HG03095 (cell line): ENCODE measurements at regions not wholly inside any gene's neighbourhood (a gene's known extent, or its start where the extent isn't known, plus 50 kb on each side); places are given as distances from the start of the nearest gene placed in this dataset.
"Not testable (repeated sequence)": the region's sequence is repeated elsewhere in the genome, so short reads cannot be mapped to it uniquely, and the experiment has no call there.

Experiments used
- ATAC-seq: cut with Tn5 transposase; IDR thresholded peaks from one replicate; pipeline ENCODE4 v1.9.1; 2021; ENCODE audit warnings: moderate library complexity; ENCODE audit not compliant: unreplicated experiment

DNA sequence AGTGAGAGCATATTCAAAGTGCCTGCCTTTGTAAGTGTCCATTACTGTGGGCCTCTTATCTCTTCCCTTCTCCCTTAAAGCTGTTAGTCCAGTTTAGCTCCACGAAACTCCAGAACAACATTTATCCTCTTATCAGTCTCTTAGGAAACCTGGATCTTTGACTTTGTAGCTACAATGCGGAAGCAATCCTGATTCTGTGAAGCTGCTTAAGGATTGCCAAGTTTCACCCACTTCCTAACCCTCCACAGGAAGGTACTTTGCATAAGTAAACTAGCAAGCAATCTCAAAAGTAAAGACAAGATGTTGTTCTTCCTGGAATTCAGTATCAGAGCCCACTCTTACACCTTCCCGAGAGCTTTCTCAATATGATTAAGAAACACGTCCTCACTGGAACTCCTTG lies 164.9 kb upstream of the USP25 start:
- no peak for ATAC-seq

DNA sequence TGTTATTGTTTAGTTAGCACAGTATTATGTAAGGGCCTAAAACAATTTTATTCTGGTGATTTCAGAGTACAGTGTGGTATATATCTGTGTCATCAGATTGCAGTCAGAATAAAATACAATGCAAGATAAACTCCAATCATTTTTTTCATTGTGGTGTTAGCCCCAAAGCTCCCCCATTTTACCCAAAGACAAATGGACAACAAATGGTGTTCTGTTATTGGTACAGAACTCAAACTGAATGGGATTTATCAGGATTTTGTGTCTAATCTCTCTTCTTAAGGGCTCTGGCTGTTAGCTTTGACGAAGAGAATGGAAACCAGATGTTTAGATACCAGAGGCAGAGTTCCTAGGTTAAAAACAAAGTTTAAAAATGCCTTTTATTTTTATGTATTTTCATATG lies 163.1 kb upstream of the USP25 start:
- no peak for ATAC-seq

DNA sequence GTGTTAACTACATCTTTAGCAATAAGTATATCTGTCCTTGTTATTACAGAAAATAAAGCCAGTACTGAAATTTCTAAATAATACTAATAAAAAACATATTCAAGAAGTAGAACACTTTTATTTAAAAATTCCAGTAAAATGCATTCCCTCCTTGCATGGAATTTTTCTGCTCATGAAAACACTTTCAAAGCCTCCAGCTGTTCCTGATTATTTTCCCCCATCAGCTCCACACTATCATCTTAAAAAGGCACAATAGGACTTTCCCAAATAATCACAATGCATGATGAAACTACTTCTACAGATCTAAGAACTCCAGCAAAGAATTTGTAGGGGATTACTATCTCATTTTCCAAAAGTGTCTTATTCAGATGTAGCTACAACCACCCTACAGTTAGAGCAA lies 162.6 kb upstream of the USP25 start:
- ATAC-seq, result no peak

GRCh38 chr21:15568516-15568915 lies 161.3 kb upstream of the USP25 start:
- no peak for ATAC-seq

DNA sequence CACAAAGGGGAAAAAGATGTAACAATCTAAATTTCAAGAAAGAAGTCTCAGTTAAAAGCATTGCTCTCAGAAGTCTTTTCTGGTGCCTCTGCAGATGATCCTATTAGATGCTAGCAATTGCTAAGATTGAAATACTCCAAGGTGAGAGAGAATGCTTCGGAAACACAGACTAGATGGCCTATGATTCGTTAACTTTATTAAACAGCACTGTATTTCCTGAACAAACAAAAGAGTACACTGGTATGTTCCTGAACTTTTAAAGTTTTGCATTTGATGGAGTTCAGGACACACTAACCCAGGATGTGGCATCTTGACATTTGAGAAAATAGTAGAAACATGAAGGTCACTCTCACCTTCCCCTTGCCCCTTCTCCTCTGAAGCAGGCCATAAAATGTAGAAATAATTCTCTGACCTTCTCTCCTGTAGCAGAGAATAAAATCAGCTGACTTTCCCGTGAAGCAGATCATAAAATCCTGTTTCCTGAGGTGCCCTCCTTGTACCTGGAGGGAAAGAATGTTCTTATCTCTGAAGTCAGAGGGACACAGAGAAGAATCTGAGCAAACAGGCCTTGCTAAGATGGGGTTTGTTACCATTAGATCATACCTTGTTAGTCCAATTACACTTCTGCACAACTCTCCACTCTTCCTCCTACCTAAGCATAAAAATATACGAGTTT lies 142.9 kb upstream of the USP25 start:
- ATAC-seq, result no peak

GRCh38 chr21:15592271-15592860 lies 137.4 kb upstream of the USP25 start:
- ATAC-seq, result no peak

DNA sequence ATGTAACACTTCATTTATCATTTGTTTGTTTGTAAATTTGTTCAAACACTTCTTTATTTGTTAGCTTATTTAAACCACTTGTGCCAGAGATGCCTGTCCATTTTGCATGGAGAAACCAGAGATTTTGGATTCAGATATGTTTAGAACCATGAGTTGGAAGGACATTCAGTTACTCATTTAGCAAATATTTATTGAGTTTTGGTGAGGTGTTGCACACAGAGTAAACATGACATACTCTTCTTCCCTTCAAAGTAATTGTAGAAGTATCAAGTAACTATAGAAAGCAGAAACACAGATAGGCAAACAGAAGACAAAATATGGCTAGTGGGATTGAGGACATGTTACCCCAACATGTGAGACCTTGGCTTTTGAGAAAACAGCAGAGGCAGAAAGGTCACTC lies 136.8 kb upstream of the USP25 start:
- ATAC-seq, result no peak

GRCh38 chr21:15601390-15601789 lies 128.4 kb upstream of the USP25 start:
- no peak for ATAC-seq

GRCh38 chr21:15604413-15604812 lies 125.4 kb upstream of the USP25 start:
- ATAC-seq, result no peak

GRCh38 chr21:15614766-15615165 lies 115.0 kb upstream of the USP25 start:
- ATAC-seq, result no peak

DNA sequence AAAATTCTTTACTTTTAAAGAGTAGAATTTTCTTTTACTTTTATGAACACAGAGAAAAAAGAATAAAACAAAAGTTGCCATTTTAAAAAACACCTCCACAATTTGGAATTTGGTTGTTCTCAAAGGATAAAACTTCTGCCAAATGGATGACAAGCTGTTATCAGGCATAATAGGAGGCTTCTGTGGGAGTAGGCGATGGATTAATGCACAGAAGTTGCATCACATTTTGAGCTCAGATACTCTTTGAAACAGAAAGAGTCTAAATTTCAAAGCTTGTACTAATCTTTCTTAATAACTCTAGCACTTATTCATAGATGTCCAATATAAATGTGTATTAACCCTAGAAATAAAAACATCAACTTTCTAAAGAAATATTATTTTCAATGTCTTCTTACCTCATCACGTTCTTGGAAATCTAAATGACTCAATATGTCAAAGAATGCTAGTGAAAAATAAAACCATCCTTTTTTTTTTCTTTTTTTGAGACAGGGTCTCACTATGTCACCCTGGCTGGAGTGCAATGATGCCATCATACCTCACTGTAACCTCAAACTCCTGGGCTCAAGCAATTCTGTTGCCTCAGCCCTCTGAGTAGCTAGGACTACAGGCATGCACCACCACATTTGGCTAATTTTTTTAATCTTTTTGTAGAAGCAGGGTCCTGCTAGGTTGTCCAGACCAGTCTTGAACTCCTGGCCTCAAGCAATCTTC lies 112.8 kb upstream of the USP25 start:
- ATAC-seq, result no peak

DNA sequence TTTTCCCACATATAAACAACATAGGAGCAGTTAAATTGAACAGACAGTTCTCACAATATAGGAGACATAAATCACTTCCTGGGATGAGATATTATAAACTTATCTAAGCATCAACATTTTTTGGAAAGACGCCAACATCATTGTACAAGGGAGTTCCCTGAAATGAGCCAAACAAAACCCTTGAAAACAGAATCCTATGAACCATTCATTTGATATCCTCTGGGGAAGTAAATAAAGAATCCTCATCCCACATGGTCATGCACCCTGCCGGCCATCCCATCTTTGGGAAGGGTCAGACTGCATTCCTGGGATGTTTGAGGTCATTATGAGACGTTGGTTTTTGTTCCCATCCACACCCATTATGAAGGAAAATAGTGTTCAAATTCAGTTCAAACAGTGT lies 111.8 kb upstream of the USP25 start:
- ATAC-seq, result no peak

DNA sequence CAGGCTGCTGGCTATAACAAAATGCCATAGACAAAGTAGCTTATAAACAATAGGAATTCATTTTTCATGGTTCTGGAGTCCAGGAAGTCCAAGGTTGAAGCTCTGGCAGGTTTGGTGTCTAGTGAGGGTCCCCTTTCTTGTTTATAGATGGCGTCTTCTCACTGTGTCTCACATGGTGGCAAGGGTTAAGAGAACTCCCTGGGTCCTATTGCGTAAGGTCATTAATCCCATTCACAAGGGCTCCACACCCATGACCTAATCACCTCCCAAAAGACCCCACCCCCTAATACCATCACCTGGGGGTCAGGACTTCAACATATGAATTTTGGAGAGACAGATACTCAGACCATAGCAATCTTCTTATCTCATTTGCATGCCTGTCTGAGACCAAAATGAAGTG lies 108.9 kb upstream of the USP25 start:
- no peak for ATAC-seq

DNA sequence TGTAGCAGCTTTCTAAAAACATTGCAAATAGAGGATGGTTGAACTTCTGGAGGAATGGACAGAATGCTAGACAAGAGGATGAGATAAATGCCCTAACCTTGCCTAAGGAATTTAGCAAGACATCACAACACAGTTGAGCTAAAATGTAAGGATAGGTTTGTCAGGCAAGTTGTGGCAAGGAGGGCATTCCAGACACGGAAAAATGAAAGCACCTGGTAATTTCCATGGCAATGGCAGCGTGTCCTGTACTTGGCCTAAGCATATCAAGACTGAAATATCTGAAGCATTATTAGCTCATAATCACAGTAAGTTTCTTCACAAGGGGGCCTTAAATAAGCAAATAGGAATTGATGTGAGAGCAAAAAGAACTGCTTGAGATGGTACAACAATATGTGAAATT lies 105.1 kb upstream of the USP25 start:
- ATAC-seq, result no peak

DNA sequence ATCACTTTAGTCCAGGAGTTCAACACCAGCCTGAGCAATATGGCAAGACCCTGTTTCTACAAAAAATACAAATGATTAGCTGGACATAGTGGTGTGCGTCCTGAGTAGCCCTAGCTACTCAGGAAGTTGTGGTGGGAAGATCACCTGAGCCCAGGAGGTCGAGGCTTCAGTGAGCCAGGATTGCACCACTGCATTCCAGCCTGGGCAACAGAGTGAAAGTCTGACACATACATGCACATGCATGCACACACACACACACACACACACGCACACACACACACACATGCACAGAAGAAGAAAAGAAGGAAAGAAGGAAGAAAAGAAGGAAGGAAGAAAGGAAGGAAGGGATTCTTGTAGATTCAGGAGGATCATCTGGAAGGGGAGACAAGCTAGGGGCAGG lies 104.4 kb upstream of the USP25 start:
- no peak for ATAC-seq

- ATAC-seq, result no peak
Measured at GRCh38 chr21:15626031-15626430, 103.8 kb upstream of the USP25 start.

- no peak for ATAC-seq
Measured at GRCh38 chr21:15627011-15627410, 102.8 kb upstream of the USP25 start.

- ATAC-seq, result no peak
Measured at GRCh38 chr21:15627823-15628222, 102.0 kb upstream of the USP25 start.

GRCh38 chr21:15631342-15631741 lies 98.4 kb upstream of the USP25 start:
- ATAC-seq, result no peak

DNA sequence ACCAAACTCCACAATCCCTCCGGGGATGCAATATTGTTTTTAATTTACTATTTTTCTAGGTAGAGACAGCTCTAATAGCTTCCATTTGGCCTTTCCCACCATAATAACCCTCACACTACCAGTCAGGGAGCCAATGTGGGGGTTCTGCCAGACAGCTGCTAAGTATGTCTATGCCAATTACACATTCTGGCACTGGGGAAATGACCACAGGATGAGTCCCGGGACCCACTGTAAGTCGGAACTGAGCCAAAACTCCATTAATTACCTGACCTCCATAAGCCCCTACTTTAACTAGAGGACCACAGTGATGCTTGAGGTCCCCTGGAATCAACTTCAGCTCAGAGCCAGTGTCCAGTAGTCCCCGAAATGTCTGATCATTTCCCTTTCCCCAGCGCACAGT lies 95.2 kb upstream of the USP25 start:
- ATAC-seq, result not testable (repeated sequence)

DNA sequence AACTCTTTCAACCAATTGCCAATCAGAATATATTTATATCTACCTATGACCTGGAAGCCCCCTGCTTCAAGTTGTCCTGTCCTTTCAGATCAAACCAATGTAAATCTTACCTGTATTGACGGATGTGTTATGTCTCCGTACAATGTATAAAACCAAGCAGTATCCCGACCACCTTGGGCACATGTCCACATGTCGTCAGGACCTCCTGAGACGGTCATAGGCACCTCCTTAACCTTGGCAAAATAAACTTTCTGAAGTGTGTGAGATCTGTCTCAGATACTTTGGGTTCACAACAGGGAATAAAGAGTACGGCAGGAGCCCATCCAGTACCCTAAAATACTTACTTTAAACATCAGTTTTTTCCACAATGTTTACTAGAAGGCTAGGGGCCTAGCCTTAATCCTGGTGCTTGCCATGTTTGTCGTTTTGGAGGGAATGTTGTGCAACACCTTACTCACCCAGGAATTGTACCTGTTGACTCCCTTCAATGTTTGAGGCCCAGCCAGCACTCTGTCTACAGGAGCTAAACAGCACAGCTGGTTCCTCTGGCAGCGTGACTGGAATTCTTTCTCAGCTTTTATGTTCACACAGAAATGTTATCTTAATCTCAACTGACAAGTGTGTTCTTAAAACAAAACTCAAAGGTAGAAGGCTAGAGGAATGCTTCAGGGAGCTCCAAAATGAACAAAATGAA lies 90.8 kb upstream of the USP25 start:
- ATAC-seq, result no peak

- ATAC-seq, result not testable (repeated sequence)
Measured at GRCh38 chr21:15640113-15640512, 89.7 kb upstream of the USP25 start.
